GM23338 (cell line): ENCODE measurements at regions not wholly inside any gene's neighbourhood (a gene's known extent, or its start where the extent isn't known, plus 50 kb on each side); places are given as distances from the start of the nearest gene placed in this dataset.

Source experiments
- CREB1 ChIP-seq: fragments of 250-450 bp; sonication (Bioruptor Pico); IDR thresholded peaks from 2 replicates; pipeline ENCODE4 v1.5.0; 2020; ENCODE audit warnings: low read depth, mild to moderate bottlenecking, moderate library complexity
- CTCF ChIP-seq, 2 experiments: fragments of 200-600 bp in 1 of 2; sonication (generic) in 1 of 2; conservative IDR thresholded peaks; 2 replicates each; pipeline versions ENCODE4 v1.5.1 to v1.6.1; 2016 to 2017; ENCODE audit warnings: antibody characterized with exemption in 2 of 2, low read depth in 2 of 2, mild to moderate bottlenecking in 2 of 2, moderate library complexity in 1 of 2
- ETS1 ChIP-seq: IDR thresholded peaks from 2 replicates; pipeline ENCODE4 v1.6.1; 2016; ENCODE audit warnings: antibody characterized with exemption
- EZH2 ChIP-seq: fragments of 200-600 bp; sonication (generic); IDR thresholded peaks from one replicate; pipeline ENCODE4 v1.8.0; 2017; ENCODE audit warnings: antibody characterized with exemption, mild to moderate bottlenecking, low read depth; ENCODE audit not compliant: unreplicated experiment
- EZH2phosphoT487 ChIP-seq: fragments of 200-600 bp; sonication (generic); IDR thresholded peaks from one replicate; pipeline ENCODE4 v1.8.1; 2018; ENCODE audit warnings: antibody characterized with exemption; ENCODE audit not compliant: unreplicated experiment
- JUNB ChIP-seq: IDR thresholded peaks from one replicate; pipeline ENCODE4 v1.6.1; 2016; ENCODE audit warnings: antibody characterized with exemption; ENCODE audit not compliant: unreplicated experiment
- NANOG ChIP-seq: IDR thresholded peaks from 2 replicates; pipeline ENCODE4 v1.6.1; 2016; ENCODE audit warnings: antibody characterized with exemption, borderline replicate concordance
- POLR2AphosphoS5 ChIP-seq: IDR thresholded peaks from 2 replicates; pipeline ENCODE4 v1.6.1; 2016; ENCODE audit warnings: antibody characterized with exemption, low read depth
- REST ChIP-seq: IDR thresholded peaks from one replicate; pipeline ENCODE4 v1.6.1; 2018; ENCODE audit warnings: antibody characterized with exemption; ENCODE audit not compliant: unreplicated experiment
- STAT1 ChIP-seq: IDR thresholded peaks from one replicate; pipeline ENCODE4 v1.6.1; 2016; ENCODE audit warnings: antibody characterized with exemption; ENCODE audit not compliant: unreplicated experiment

- TF ChIP-seq CREB1 (CRISPR knock-in tag) (no peak), CTCF (conservative IDR thresholded peaks at IDR 0.05; ENCODE audit: low read depth in 2 of 2) (no peak), STAT1 (no peak), ETS1 (no peak), POLR2AphosphoS5 (no peak), REST (no peak), EZH2 (no peak), NANOG (no peak), EZH2phosphoT487 (no peak), JUNB (no peak)
Observed at GRCh38 chr5:167458412-167458811, 833.0 kb upstream of the WWC1 start.
